Keratinocyte (primary cell): ENCODE measurements at regions not wholly inside any gene's neighbourhood (a gene's known extent, or its start where the extent isn't known, plus 50 kb on each side); places are given as distances from the start of the nearest gene placed in this dataset.

Experiments used
- CTCF ChIP-seq, 3 experiments: IDR thresholded peaks in 1 of 3; conservative IDR thresholded peaks in 1 of 3; optimal IDR thresholded peaks in 1 of 3; 2 replicates in 2 of 3; 3 replicates in 1 of 3; pipeline versions ENCODE3 to v1.5.1; 2011; ENCODE audit warnings: low read length in 3 of 3, mild to moderate bottlenecking in 3 of 3, moderate library complexity in 2 of 3, control low read depth in 1 of 3, inconsistent platforms in 1 of 3; ENCODE audit not compliant: insufficient read depth in 2 of 3; ENCODE audit errors: extremely low read depth in 1 of 3
- EZH2 ChIP-seq: IDR thresholded peaks from one replicate; pipeline ENCODE4 v1.6.1; 2012; ENCODE audit warnings: inconsistent platforms, mild to moderate bottlenecking, low read length, moderate library complexity

DNA sequence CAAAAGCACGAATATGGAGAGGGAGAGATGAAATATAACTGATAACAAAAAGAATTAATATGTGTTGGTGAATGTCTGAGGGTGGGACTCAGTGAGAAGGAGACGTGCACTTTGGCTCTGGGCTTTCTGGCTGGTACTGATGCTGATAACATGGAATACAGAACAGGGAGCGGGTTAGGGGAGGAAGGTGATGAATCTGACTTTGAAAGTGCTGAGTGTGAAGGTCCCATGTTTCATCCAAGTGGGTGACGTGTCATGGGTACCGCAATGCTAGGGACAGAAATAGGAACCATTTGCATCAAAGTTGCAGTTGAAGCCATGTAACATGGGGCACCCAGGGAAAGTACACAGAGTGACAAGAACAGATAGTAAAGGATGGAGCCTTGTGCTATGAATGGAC is 236.6 kb upstream of the MYO3A start:
- TF ChIP-seq CTCF (optimal IDR thresholded peaks at IDR 0.05 in 1 of 3, IDR thresholded peaks at IDR 0.05 in 1 of 3, conservative IDR thresholded peaks at IDR 0.05 in 1 of 3; ENCODE audit: extremely low read depth in 1 of 3, insufficient read depth in 2 of 3, low read length in 3 of 3), result no peak
- TF ChIP-seq EZH2, result no peak
